Epithelial cell of esophagus (primary cell): ENCODE measurements at regions not wholly inside any gene's neighbourhood (a gene's known extent, or its start where the extent isn't known, plus 50 kb on each side); places are given as distances from the start of the nearest gene placed in this dataset.

ENCODE experiments used
- DNase-seq: peaks from one replicate; pipeline ENCODE4 v3.0.0; 2010; ENCODE audit warnings: low read depth
- H3K4me3 ChIP-seq: 2 replicates; pipeline ENCODE4 v1.5.1; 2011; ENCODE audit warnings: mild to moderate bottlenecking, low read length, control low read depth
- CTCF ChIP-seq: IDR thresholded peaks from 2 replicates; pipeline ENCODE4 v1.5.1; 2011; ENCODE audit warnings: low read depth, mild to moderate bottlenecking, low read length, control low read depth, inconsistent platforms; ENCODE audit not compliant: insufficient read depth; ENCODE audit errors: missing control alignments

- DNase-seq: no peak
- no peak for TF ChIP-seq CTCF
Measured at GRCh38 chr18:22275706-22276333, 106.4 kb downstream of the GATA6 start.

GRCh38 chr18:22273101-22274039, 104.0 kb downstream of the GATA6 start:
- TF ChIP-seq CTCF: no peak
- no peak overlapping the region for H3K4me3 ChIP-seq
- no peak for DNase-seq

More at GRCh38 chr18:22275706-22276333, 106.4 kb downstream of the GATA6 start:
- H3K4me3 ChIP-seq: no peak overlapping the region

GRCh38 chr18:22272242-22272641, 102.9 kb downstream of the GATA6 start:
- DNase-seq: no peak
- no peak for TF ChIP-seq CTCF
- no peak overlapping the region for H3K4me3 ChIP-seq

GRCh38 chr18:22271030-22271429, 101.6 kb downstream of the GATA6 start:
- no peak overlapping the region for H3K4me3 ChIP-seq
- no peak for TF ChIP-seq CTCF
- no peak for DNase-seq

- H3K4me3 ChIP-seq: no peak overlapping the region
- TF ChIP-seq CTCF: no peak
- no peak for DNase-seq
Measured at GRCh38 chr18:22268641-22269128, 99.3 kb downstream of the GATA6 start.

- no peak for TF ChIP-seq CTCF
- no peak overlapping the region for H3K4me3 ChIP-seq
- DNase-seq: no peak
Measured at GRCh38 chr18:22267697-22268096, 98.3 kb downstream of the GATA6 start.
